DMS79 treated with DMSO at 0.1 percent for 48 hours (cell line): ENCODE measurements at regions not wholly inside any gene's neighbourhood (a gene's known extent, or its start where the extent isn't known, plus 50 kb on each side); places are given as distances from the start of the nearest gene placed in this dataset.

Source experiments
- DNase-seq: peaks from one replicate; lab custom pipeline; 2025; lab: John Stamatoyannopoulos, UW

- no peak for DNase-seq
Measured at GRCh38 chr1:243944429-243945160, 94.6 kb upstream of the AKT3 start.

GRCh38 chr1:243943671-243944428 is 93.8 kb upstream of the AKT3 start:
- no peak for DNase-seq

GRCh38 chr1:243942196-243943150 is 92.4 kb upstream of the AKT3 start:
- DNase-seq, result no peak

- no peak for DNase-seq
Measured at GRCh38 chr1:243940451-243940850, 90.4 kb upstream of the AKT3 start.

- peak; percentile 6 for DNase-seq
Measured at GRCh38 chr1:243939167-243939848, 89.3 kb upstream of the AKT3 start.

- DNase-seq, result no peak
Measured at GRCh38 chr1:243938208-243938607, 88.2 kb upstream of the AKT3 start.

- DNase-seq, result no peak
Measured at GRCh38 chr1:243933495-243933894, 83.5 kb upstream of the AKT3 start.

GRCh38 chr1:243931957-243932356 is 81.9 kb upstream of the AKT3 start:
- DNase-seq, result no peak

- DNase-seq, result no peak
Measured at GRCh38 chr1:243930822-243931671, 81.0 kb upstream of the AKT3 start.

GRCh38 chr1:243927381-243927780 is 77.3 kb upstream of the AKT3 start:
- DNase-seq, result no peak

- DNase-seq, result no peak
Measured at GRCh38 chr1:243926803-243927245, 76.8 kb upstream of the AKT3 start.

- DNase-seq, result no peak
Measured at GRCh38 chr1:243926299-243926698, 76.3 kb upstream of the AKT3 start.

GRCh38 chr1:243924588-243925349 is 74.7 kb upstream of the AKT3 start:
- DNase-seq, result no peak

- DNase-seq, result no peak
Measured at GRCh38 chr1:243924188-243924587, 74.1 kb upstream of the AKT3 start.

GRCh38 chr1:243923292-243924171 is 73.5 kb upstream of the AKT3 start:
- DNase-seq, result no peak

- no peak for DNase-seq
Measured at GRCh38 chr1:243921111-243921510, 71.1 kb upstream of the AKT3 start.

GRCh38 chr1:243917863-243918565 is 68.0 kb upstream of the AKT3 start:
- no peak for DNase-seq

- DNase-seq, result no peak
Measured at GRCh38 chr1:243917177-243917862, 67.3 kb upstream of the AKT3 start.
